MM.1S (cell line): ENCODE measurements at regions not wholly inside any gene's neighbourhood (a gene's known extent, or its start where the extent isn't known, plus 50 kb on each side); places are given as distances from the start of the nearest gene placed in this dataset.

Experiments used
- DNase-seq: peaks from one replicate; pipeline ENCODE4 v3.0.0-alpha.2; 2015
- H2AFZ ChIP-seq: fragments of 300-600 bp; sonication (generic); 2 replicates; pipeline ENCODE4 v1.6.0; 2016; ENCODE audit warnings: antibody characterized with exemption, low read length
- H3F3A ChIP-seq: fragments of 300-600 bp; sonication (generic); 2 replicates; pipeline ENCODE4 v1.6.1; 2016; ENCODE audit warnings: mild to moderate bottlenecking, antibody characterized with exemption, low read length, moderate library complexity, mixed read lengths; ENCODE audit not compliant: insufficient read depth
- H3K27ac ChIP-seq: fragments of 300-600 bp; sonication (generic); 2 replicates; pipeline ENCODE4 v1.5.1; 2016; ENCODE audit warnings: mild to moderate bottlenecking, low read length
- H3K27me3 ChIP-seq: fragments of 300-600 bp; sonication (generic); replicated peaks from 2 replicates; pipeline ENCODE4 v1.6.0; 2016; ENCODE audit warnings: low read length; ENCODE audit not compliant: insufficient read depth
- H3K36me3 ChIP-seq: fragments of 300-600 bp; sonication (generic); replicated peaks from 2 replicates; pipeline ENCODE4 v1.6.1; 2016; ENCODE audit warnings: mild to moderate bottlenecking, low read length, mixed read lengths; ENCODE audit not compliant: insufficient read depth
- H3K4me1 ChIP-seq: fragments of 300-600 bp; sonication (generic); 2 replicates; pipeline ENCODE4 v1.6.1; 2016; ENCODE audit warnings: low read length, mixed read lengths
- H3K4me2 ChIP-seq: fragments of 300-600 bp; sonication (generic); 2 replicates; pipeline ENCODE4 v1.6.0; 2016; ENCODE audit warnings: low read depth, low read length
- H3K4me3 ChIP-seq: fragments of 300-600 bp; sonication (generic); 2 replicates; pipeline ENCODE4 v1.5.1; 2016; ENCODE audit warnings: low read length, mixed read lengths
- H3K79me2 ChIP-seq: fragments of 300-600 bp; sonication (generic); 2 replicates; pipeline ENCODE4 v1.6.1; 2016; ENCODE audit warnings: mixed run types, low read length, mixed read lengths
- H3K9ac ChIP-seq: fragments of 300-600 bp; sonication (generic); 2 replicates; pipeline ENCODE4 v1.6.1; 2016; ENCODE audit warnings: low read length, mixed read lengths
- H3K9me2 ChIP-seq: fragments of 300-600 bp; sonication (generic); replicated peaks from 2 replicates; pipeline ENCODE4 v1.6.1; 2016; ENCODE audit warnings: mild to moderate bottlenecking, low read length, mixed read lengths; ENCODE audit not compliant: insufficient read depth
- H3K9me3 ChIP-seq: fragments of 300-600 bp; sonication (generic); replicated peaks from 2 replicates; pipeline ENCODE4 v1.6.1; 2016; ENCODE audit warnings: mild to moderate bottlenecking, low read length, mixed read lengths; ENCODE audit not compliant: insufficient read depth
- H4K20me1 ChIP-seq: fragments of 300-600 bp; sonication (generic); 2 replicates; pipeline ENCODE4 v1.6.1; 2016; ENCODE audit warnings: mild to moderate bottlenecking, low read length, moderate library complexity, mixed read lengths; ENCODE audit not compliant: insufficient read depth
- CTCF ChIP-seq: fragments of 300-600 bp; sonication (generic); IDR thresholded peaks from 2 replicates; pipeline ENCODE4 v1.5.1; 2016; ENCODE audit warnings: antibody characterized with exemption, low read length, mixed read lengths
- EZH2 ChIP-seq: fragments of 300-600 bp; sonication (generic); optimal IDR thresholded peaks from 2 replicates; pipeline ENCODE3; 2017; ENCODE audit warnings: low read depth, mild to moderate bottlenecking, antibody characterized with exemption, low read length, mixed read lengths
- EZH2phosphoT487 ChIP-seq: fragments of 300-600 bp; sonication (generic); IDR thresholded peaks from 2 replicates; pipeline ENCODE4 v1.6.1; 2018; ENCODE audit warnings: antibody characterized with exemption, low read length

DNA sequence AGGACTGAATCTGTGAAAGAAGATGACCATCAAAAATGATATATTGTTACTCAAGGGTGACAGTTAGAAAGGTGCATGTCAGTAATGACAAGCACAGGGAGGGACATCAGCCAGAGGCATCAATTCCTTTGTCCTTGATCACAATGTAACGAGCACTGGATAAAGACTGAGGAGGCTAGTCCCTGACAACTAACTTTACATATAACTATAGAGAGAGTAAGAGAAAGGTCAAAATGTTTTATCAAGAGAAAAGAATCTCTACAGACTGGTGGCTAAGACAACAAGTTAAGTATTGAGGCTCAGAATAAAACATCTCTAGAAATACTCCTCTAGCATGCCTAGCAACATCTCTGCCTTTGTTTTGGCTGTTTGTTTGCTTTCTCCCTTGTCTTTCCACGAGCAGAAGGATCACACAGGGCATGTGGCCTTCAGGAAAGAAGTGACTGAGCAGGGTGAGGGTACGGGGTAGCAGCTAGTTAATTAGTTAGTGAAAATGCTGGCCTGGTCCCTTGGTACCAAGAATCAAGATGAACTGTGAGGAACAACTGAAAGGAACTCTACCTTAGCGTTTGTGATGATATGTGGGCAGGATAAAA lies 724.1 kb upstream of the MEF2C start:
- Histone ChIP-seq H3F3A (peaks cover 18% of the 10 kb centered on the region), H3K36me3 (no peaks in the 10 kb centered on the region), H3K9me3 (no peaks in the 10 kb centered on the region), H3K27ac (peak overlapping the region; percentile 72), H3K9ac (peak overlapping the region; percentile 21; the same call in 1 of the 2 replicates), H3K27me3 (no peaks in the 10 kb centered on the region), H3K4me3 (peak overlapping the region; percentile 33), H3K79me2 (no peaks in the 10 kb centered on the region), H3K9me2 (no peaks in the 10 kb centered on the region), H4K20me1 (no peaks in the 10 kb centered on the region), H3K4me2 (peak overlapping the region; percentile 79), H2AFZ (peak overlapping the region; percentile 76), H3K4me1 (peaks cover 26% of the 10 kb centered on the region)
- no peak for TF ChIP-seq EZH2
- no peak for TF ChIP-seq CTCF
- TF ChIP-seq EZH2phosphoT487: no peak
- no peak for DNase-seq

DNA sequence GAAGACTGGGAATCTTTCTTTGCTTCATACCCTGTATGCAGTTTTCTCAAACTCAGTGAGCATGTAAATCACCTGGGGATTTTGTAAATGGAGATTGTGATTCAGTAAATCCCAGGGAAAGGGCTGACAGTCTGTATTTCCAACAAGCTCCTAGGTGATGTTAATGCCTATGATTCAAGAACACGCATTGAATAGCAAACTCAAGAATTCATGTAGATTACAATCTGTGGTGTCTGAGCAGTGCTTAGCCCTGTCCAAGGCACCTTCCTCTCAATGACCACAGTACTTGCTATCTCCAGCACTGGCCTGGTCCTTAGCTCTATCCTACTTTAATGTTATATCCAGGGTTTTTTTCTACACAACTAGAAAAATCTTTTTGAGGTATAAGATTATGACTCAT lies 721.4 kb upstream of the MEF2C start:
- H3K27me3 ChIP-seq: no peaks in the 10 kb centered on the region
- H3K4me2 ChIP-seq: no peak overlapping the region
- no peaks in the 10 kb centered on the region for H4K20me1 ChIP-seq
- no peak overlapping the region for H3K4me3 ChIP-seq
- no peaks in the 10 kb centered on the region for H3K9me3 ChIP-seq
- H3K4me1 ChIP-seq: peaks cover 26% of the 10 kb centered on the region
- H3K9ac ChIP-seq: no peak overlapping the region
- H3K9me2 ChIP-seq: no peaks in the 10 kb centered on the region
- no peaks in the 10 kb centered on the region for H3K36me3 ChIP-seq
- peaks cover 18% of the 10 kb centered on the region for H3F3A ChIP-seq
- TF ChIP-seq CTCF (no peak), EZH2 (no peak), EZH2phosphoT487 (no peak)
- H2AFZ ChIP-seq: no peak overlapping the region
- no peak overlapping the region for H3K27ac ChIP-seq
- DNase-seq: no peak
- H3K79me2 ChIP-seq: no peaks in the 10 kb centered on the region

- TF ChIP-seq CTCF: no peak
- no peak for TF ChIP-seq EZH2
- TF ChIP-seq EZH2phosphoT487: no peak
- Histone ChIP-seq H3K4me3 (no peak overlapping the region), H3K4me1 (peaks cover 30% of the 10 kb centered on the region), H3K9me2 (no peaks in the 10 kb centered on the region), H3K27me3 (no peaks in the 10 kb centered on the region), H2AFZ (no peak overlapping the region), H3F3A (peaks cover 3% of the 10 kb centered on the region; the same call in 1 of the 2 replicates), H3K9ac (no peak overlapping the region), H4K20me1 (no peaks in the 10 kb centered on the region), H3K4me2 (no peak overlapping the region), H3K79me2 (no peaks in the 10 kb centered on the region), H3K27ac (no peak overlapping the region), H3K36me3 (no peaks in the 10 kb centered on the region), H3K9me3 (no peaks in the 10 kb centered on the region)
- DNase-seq: no peak
Measured at GRCh38 chr5:89601880-89602279, 718.9 kb upstream of the MEF2C start.
